NOMO-1 (cell line): ENCODE measurements at regions not wholly inside any gene's neighbourhood (a gene's known extent, or its start where the extent isn't known, plus 50 kb on each side); places are given as distances from the start of the nearest gene placed in this dataset.

Experiments used
- DNase-seq, 2 experiments: peaks; one replicate each; lab custom pipeline; 2025; ENCODE audit not compliant: unreplicated experiment in 2 of 2; lab: John Stamatoyannopoulos, UW

GRCh38 chr1:172944931-172945330 is 105.8 kb downstream of the TNFSF18 start:
- no peak for DNase-seq

GRCh38 chr1:172946814-172947507 is 103.8 kb downstream of the TNFSF18 start:
- peak in 1 of 2 experiments; percentile 1 for DNase-seq

GRCh38 chr1:172948457-172948856 is 102.3 kb downstream of the TNFSF18 start:
- DNase-seq: no peak

- no peak for DNase-seq
Observed at GRCh38 chr1:172949096-172949495, 101.6 kb downstream of the TNFSF18 start.

GRCh38 chr1:172950528-172950927 is 100.2 kb downstream of the TNFSF18 start:
- DNase-seq: no peak

DNA sequence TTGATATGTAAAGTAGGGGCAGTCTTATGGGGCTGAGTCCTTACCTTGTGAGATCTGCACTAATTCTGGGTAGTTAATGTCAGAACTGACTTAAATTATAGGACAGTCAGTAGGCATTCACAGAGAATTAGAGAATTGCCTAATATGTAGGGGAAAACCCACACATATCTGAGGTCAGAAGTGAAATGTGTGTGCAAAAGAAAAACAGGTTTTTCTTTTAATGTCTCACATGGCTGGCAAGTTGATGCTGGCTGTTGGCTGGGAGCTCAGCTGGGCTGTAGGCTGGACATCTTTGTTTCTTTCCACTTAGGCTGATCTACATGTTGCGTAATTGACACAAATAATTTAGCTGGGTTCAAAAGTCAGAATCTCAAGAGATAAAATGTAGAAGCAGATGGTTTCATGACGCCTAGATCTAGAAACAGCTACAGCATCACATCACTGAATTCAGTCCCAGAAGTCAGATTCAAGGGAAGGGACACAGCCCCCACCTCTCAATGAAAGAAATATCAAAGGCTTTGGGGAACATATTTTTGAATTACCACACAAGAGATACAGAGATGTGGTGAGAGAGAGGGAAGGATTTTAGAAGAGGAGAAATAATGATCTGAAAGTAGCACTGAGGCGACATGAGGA is 98.9 kb downstream of the TNFSF18 start:
- no peak for DNase-seq

DNA sequence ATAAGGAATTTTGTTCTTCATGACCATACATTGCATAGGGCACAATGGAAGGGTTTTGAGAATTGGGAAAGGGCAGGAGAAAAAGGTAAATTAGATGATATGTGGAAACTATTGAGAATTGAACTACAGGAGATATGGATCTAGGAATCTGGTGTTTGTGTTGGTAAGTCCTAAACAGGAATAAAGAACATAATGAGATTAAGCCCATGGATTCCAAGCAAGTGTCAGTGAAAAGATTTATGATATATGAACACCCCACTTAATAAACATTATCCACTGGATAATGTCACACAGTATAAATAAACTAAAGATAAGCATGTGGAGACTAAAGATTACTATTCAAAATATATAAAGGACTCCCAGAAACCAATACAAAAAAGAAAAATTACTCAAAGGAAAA is 98.2 kb downstream of the TNFSF18 start:
- no peak for DNase-seq

DNA sequence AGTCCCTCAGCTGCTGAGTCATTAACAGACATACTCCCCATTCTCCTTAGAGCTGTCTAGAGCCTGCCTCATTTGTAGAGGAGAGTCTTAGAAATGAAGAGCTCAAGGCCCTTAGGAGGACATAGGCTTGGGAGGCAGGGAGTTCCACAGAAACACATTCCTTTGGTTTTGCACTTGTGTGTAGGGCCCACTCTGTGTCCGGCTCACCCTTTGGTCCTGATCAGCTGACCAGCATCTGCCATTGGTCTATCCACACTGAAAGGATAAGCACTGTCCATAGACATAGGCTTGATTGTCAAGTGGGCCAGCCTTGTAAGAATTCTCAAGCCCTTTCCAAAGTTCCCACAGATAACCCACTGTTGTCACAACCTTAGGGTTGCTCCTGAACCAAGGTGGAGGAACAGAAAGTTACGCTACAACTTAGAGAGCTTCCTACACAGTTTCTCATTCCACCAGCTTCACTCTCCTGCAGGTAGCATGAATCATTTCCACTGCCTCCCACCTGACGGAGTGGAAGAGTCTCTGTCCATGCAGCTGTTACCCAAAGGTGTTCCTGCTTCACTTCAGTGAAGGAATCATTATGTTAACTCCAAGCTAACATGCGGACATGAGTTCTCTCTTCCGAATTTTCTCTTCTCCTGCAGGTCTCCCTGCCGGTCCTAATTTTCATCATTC is 96.1 kb downstream of the TNFSF18 start:
- no peak for DNase-seq

- no peak for DNase-seq
Observed at GRCh38 chr1:172955161-172955815, 95.5 kb downstream of the TNFSF18 start.

GRCh38 chr1:172956871-172957270 is 93.9 kb downstream of the TNFSF18 start:
- DNase-seq: no peak

DNA sequence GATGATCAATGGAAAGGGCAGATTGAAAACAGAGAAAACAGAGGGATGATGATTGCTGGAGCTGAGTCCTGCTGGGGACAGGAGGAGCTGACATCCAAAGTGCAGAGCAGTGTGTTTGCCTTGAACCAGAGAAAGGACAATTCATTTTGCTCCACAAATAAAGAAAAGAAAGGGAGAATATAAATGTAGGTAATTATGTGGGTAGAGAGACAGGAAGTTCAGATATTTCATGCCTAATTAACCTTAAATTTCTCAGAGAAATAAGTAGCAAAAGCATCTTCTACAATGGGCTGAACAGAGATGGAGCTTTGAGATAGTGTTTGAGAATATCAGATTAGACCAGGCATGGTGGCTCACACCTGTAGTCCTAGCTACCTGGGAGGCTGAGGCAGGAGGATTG is 93.2 kb downstream of the TNFSF18 start:
- no peak for DNase-seq

GRCh38 chr1:172959571-172959970 is 91.2 kb downstream of the TNFSF18 start:
- no peak for DNase-seq

DNA sequence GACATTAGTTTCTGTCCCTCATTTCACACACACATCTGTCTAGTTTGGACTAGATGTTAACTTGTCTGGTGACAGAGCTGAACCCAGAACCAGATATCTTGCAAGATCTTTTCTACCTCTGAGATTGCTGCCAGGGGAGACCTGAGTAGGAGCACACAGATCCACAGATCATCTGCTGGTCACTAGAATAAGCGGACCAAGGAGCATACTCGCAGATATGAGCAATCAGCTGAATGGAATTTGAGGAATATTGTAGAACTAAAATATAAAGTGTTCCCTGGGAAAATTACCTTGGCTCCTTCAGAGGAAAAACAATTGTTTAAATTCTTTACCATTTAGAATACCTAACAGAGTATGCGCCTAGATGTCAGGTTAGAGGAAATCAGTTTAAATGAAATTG is 90.7 kb downstream of the TNFSF18 start:
- no peak for DNase-seq

- DNase-seq: no peak
Observed at GRCh38 chr1:172960454-172961208, 90.1 kb downstream of the TNFSF18 start.

DNA sequence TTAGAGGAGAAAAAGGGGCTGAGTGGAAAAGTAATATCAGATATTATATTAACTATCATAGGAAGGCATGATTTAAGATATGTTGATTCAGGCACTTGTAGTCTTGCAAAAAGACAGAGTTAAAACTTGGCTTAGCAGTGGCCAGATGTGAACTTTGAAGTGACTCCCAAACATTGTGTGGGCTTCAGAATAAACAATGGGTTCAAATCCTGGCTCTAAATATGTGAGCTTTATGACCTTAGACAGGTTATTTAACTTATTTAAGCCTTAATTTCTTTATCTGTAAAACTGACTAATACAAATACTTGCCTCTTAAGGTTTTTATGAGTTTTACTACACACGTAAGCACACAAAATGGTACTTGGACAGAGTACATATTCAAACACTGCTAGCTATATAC is 85.9 kb downstream of the TNFSF18 start:
- DNase-seq: no peak

- no peak for DNase-seq
Observed at GRCh38 chr1:172966844-172967540, 83.7 kb downstream of the TNFSF18 start.

- DNase-seq: no peak
Observed at GRCh38 chr1:172967936-172968335, 82.8 kb downstream of the TNFSF18 start.

DNA sequence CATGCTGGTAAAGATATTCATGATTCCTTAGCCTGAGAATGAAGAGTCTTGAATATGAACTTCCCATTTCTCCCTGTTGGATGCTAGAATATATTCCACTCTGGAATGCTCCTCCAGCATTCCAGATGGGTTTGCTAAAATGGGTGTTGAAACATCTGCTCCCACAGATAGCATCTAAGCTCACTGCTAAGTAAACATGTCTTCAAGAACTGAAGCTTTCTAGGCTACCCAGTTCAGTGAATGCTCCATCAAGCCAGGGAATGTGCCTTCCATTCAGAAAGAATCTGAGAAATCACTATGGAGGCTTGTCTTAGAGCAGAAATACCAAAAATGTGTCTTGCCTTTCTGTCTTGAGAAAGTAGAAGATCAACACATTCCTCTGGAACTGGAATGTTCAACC is 81.1 kb downstream of the TNFSF18 start:
- no peak for DNase-seq

DNA sequence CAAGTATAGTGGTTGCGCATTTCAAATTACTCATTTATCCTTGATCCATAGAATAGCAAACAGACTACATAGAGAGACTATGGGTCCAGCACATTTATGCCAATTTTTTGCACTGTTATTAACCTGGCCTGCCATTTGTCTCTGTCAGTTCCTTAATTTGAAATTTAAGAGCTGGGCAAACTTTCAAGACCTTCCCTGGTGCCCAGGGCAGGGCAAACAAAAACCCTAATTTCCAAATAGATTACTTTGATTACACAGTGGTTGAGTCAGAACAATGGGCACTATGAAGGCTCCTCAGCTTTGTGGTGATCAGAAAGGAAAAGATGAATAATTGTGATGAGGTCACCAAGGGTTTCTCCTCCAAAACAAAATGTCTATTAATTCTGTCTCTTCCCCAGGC is 80.6 kb downstream of the TNFSF18 start:
- no peak for DNase-seq

- no peak for DNase-seq
Observed at GRCh38 chr1:172971241-172971640, 79.5 kb downstream of the TNFSF18 start.
